ENCODE measurements at regions not wholly inside any gene's neighbourhood (a gene's known extent, or its start where the extent isn't known, plus 50 kb on each side); places are given as distances from the start of the nearest gene placed in this dataset.

GRCh38 chr11:129728581-129728980 lies 87.1 kb upstream of the TMEM45B start:
- Histone ChIP-seq H3K4me1 (no peaks in the 10 kb centered on the region), H3K4me3 (no peak overlapping the region), H3K27me3 (ENCODE audit: low read depth) (no peaks in the 10 kb centered on the region), H3K36me3 (no peaks in the 10 kb centered on the region), H3K27ac (no peak overlapping the region), H3K9me3 (no peaks in the 10 kb centered on the region)
- TF ChIP-seq CTCF (IDR thresholded peaks at IDR 0.05): no peak
- ATAC-seq: no peak
- intact Hi-C loops (cut with DNase I): no loop called here
- DNase-seq: no peak

- TF ChIP-seq CTCF (IDR thresholded peaks at IDR 0.05): no peak
- no peaks in the 10 kb centered on the region for H3K9me3 ChIP-seq
- no peaks in the 10 kb centered on the region for H3K27me3 ChIP-seq (ENCODE audit: low read depth)
- intact Hi-C loops (cut with DNase I): no loop called here
- DNase-seq (no peak), ATAC-seq (no peak)
- H3K27ac ChIP-seq: no peak overlapping the region
- no peaks in the 10 kb centered on the region for H3K4me1 ChIP-seq
- H3K36me3 ChIP-seq: no peaks in the 10 kb centered on the region
- H3K4me3 ChIP-seq: no peak overlapping the region
These were observed 86.4 kb upstream of the TMEM45B start for GRCh38 chr11:129729216-129729615.

GRCh38 chr11:129729823-129730222 lies 85.8 kb upstream of the TMEM45B start:
- intact Hi-C loops (cut with DNase I): no loop called here
- H3K27ac ChIP-seq: no peak overlapping the region
- no peak for TF ChIP-seq CTCF (IDR thresholded peaks at IDR 0.05)
- ATAC-seq (no peak), DNase-seq (no peak)
- H3K36me3 ChIP-seq: no peaks in the 10 kb centered on the region
- H3K9me3 ChIP-seq: no peaks in the 10 kb centered on the region
- H3K27me3 ChIP-seq (ENCODE audit: low read depth): no peaks in the 10 kb centered on the region
- no peak overlapping the region for H3K4me3 ChIP-seq
- H3K4me1 ChIP-seq: no peaks in the 10 kb centered on the region

GRCh38 chr11:129731316-129731715 lies 84.3 kb upstream of the TMEM45B start:
- H3K4me3 ChIP-seq: no peak overlapping the region
- no peaks in the 10 kb centered on the region for H3K36me3 ChIP-seq
- no peak overlapping the region for H3K27ac ChIP-seq
- TF ChIP-seq CTCF (IDR thresholded peaks at IDR 0.05): no peak
- intact Hi-C loops (cut with DNase I): no loop called here
- no peaks in the 10 kb centered on the region for H3K9me3 ChIP-seq
- H3K4me1 ChIP-seq: no peaks in the 10 kb centered on the region
- no peaks in the 10 kb centered on the region for H3K27me3 ChIP-seq (ENCODE audit: low read depth)
- DNase-seq: no peak
- ATAC-seq: no peak

GRCh38 chr11:129732941-129733340 lies 82.7 kb upstream of the TMEM45B start:
- no peak for TF ChIP-seq CTCF (IDR thresholded peaks at IDR 0.05)
- H3K9me3 ChIP-seq: no peaks in the 10 kb centered on the region
- H3K4me1 ChIP-seq: no peaks in the 10 kb centered on the region
- H3K36me3 ChIP-seq: no peaks in the 10 kb centered on the region
- intact Hi-C loops (cut with DNase I): no loop called here
- no peak overlapping the region for H3K27ac ChIP-seq
- DNase-seq: no peak
- no peak overlapping the region for H3K4me3 ChIP-seq
- no peaks in the 10 kb centered on the region for H3K27me3 ChIP-seq (ENCODE audit: low read depth)
- peak in 1 of 2 donors; percentile 68 for ATAC-seq

- intact Hi-C loops (cut with DNase I): no loop called here
- ATAC-seq (no peak), DNase-seq (no peak)
- H3K27me3 ChIP-seq (ENCODE audit: low read depth): no peaks in the 10 kb centered on the region
- H3K36me3 ChIP-seq: no peaks in the 10 kb centered on the region
- H3K9me3 ChIP-seq: no peaks in the 10 kb centered on the region
- TF ChIP-seq CTCF (IDR thresholded peaks at IDR 0.05): no peak
- H3K4me3 ChIP-seq: no peak overlapping the region
- no peak overlapping the region for H3K27ac ChIP-seq
- no peaks in the 10 kb centered on the region for H3K4me1 ChIP-seq
These were observed 82.3 kb upstream of the TMEM45B start for GRCh38 chr11:129733384-129733783.
